Endothelial cell (in vitro differentiated cells): ENCODE measurements at regions not wholly inside any gene's neighbourhood (a gene's known extent, or its start where the extent isn't known, plus 50 kb on each side); places are given as distances from the start of the nearest gene placed in this dataset.

Experiments
- DNase-seq: peaks from one replicate; pipeline ENCODE4 v3.0.0; 2021; ENCODE audit warnings: low spot score
- H3K27ac Mint-ChIP-seq: one replicate; pipeline ENCODE4 v1.8.0; 2021; ENCODE audit warnings: mixed read lengths, inconsistent platforms; ENCODE audit not compliant: unreplicated experiment
- H3K27me3 Mint-ChIP-seq: one replicate; pipeline ENCODE4 v1.8.0; 2021; ENCODE audit warnings: mild to moderate bottlenecking, moderate library complexity, mixed read lengths, inconsistent platforms; ENCODE audit not compliant: unreplicated experiment
- H3K36me3 Mint-ChIP-seq: one replicate; pipeline ENCODE4 v1.8.0; 2021; ENCODE audit warnings: mild to moderate bottlenecking, low read depth, mixed read lengths, inconsistent platforms; ENCODE audit not compliant: unreplicated experiment
- H3K4me1 Mint-ChIP-seq: one replicate; pipeline ENCODE4 v1.8.0; 2021; ENCODE audit warnings: mild to moderate bottlenecking, mixed read lengths, inconsistent platforms; ENCODE audit not compliant: unreplicated experiment
- H3K4me3 Mint-ChIP-seq: one replicate; pipeline ENCODE4 v1.8.0; 2021; ENCODE audit warnings: mild to moderate bottlenecking, mixed read lengths, inconsistent platforms; ENCODE audit not compliant: unreplicated experiment
- H3K9me3 Mint-ChIP-seq: one replicate; pipeline ENCODE4 v1.8.0; 2021; ENCODE audit warnings: mixed read lengths, inconsistent platforms; ENCODE audit not compliant: unreplicated experiment
- CTCF ChIP-seq: fragments of 200-600 bp; sonication (generic); IDR thresholded peaks from one replicate; pipeline ENCODE4 v1.5.0; 2021; ENCODE audit warnings: antibody characterized with exemption; ENCODE audit not compliant: unreplicated experiment

- no peaks in the 10 kb centered on the region for H3K36me3 Mint-ChIP-seq
- H3K27ac Mint-ChIP-seq = no peak overlapping the region
- no peak for TF ChIP-seq CTCF
- H3K27me3 Mint-ChIP-seq = no peaks in the 10 kb centered on the region
- no peak for DNase-seq
- no peak overlapping the region for H3K4me3 Mint-ChIP-seq
- H3K9me3 Mint-ChIP-seq = no peaks in the 10 kb centered on the region
- no peaks in the 10 kb centered on the region for H3K4me1 Mint-ChIP-seq
These were observed 336.6 kb downstream of the EN1 start for GRCh38 chr2:118510807-118511206.

GRCh38 chr2:118509319-118510004, 338.0 kb downstream of the EN1 start:
- no peaks in the 10 kb centered on the region for H3K27me3 Mint-ChIP-seq

GRCh38 chr2:118508282-118508681, 339.2 kb downstream of the EN1 start:
- no peak for DNase-seq
- Mint-ChIP-seq H3K9me3 (no peaks in the 10 kb centered on the region), H3K4me1 (no peaks in the 10 kb centered on the region), H3K27me3 (no peaks in the 10 kb centered on the region), H3K4me3 (no peak overlapping the region), H3K27ac (no peak overlapping the region), H3K36me3 (no peaks in the 10 kb centered on the region)
- no peak for TF ChIP-seq CTCF

More at GRCh38 chr2:118509319-118510004, 338.0 kb downstream of the EN1 start:
- Mint-ChIP-seq H3K9me3 (no peaks in the 10 kb centered on the region), H3K4me3 (no peak overlapping the region), H3K27ac (no peak overlapping the region), H3K4me1 (no peaks in the 10 kb centered on the region), H3K36me3 (no peaks in the 10 kb centered on the region)
- TF ChIP-seq CTCF = no peak
- no peak for DNase-seq

DNA sequence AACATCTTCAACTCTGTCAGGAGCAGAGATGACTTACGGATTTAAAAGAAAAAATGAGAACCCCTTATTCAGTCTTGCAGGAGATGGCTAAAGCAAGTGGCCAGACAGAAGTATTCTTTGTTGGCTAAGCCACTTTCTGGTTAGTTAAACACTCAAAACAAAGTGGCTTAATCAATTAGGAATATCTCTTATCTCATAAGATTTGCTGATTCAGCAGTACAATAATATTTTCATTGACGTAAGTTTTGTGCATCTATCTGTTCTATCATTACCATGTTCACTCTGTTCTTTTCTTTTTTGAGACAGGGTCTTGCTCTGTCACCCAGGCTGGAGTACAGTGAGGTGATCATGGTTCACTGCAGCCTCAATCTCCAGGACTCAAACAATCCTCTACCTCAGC, 342.0 kb downstream of the EN1 start:
- no peak overlapping the region for H3K4me3 Mint-ChIP-seq
- H3K27me3 Mint-ChIP-seq = peaks cover 2% of the 10 kb centered on the region
- H3K4me1 Mint-ChIP-seq = no peaks in the 10 kb centered on the region
- H3K27ac Mint-ChIP-seq = no peak overlapping the region
- no peak for DNase-seq
- TF ChIP-seq CTCF = no peak
- no peaks in the 10 kb centered on the region for H3K36me3 Mint-ChIP-seq
- H3K9me3 Mint-ChIP-seq = no peaks in the 10 kb centered on the region

DNA sequence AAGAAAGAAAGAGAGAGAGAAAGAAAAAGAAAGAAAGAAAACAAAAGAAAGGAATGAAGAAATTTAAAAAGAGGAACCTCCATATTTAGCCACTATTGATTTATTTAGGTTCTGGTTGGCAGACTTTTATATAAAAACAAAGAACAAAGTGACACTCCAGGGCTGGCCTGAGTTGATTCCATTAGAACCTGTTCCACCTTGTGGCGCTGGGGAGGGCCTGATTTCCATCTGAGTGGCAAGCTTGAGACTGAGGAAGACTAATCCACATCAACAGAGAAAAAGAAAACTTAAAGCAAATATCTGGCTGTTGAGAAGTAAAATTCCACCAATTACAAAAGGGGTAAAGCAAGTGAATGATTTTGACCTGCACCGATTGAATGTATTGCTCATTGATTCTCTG, 345.3 kb downstream of the EN1 start:
- no peaks in the 10 kb centered on the region for H3K9me3 Mint-ChIP-seq
- H3K4me1 Mint-ChIP-seq = no peaks in the 10 kb centered on the region
- H3K27me3 Mint-ChIP-seq = peaks cover 2% of the 10 kb centered on the region
- no peak overlapping the region for H3K27ac Mint-ChIP-seq
- no peak for DNase-seq
- no peaks in the 10 kb centered on the region for H3K36me3 Mint-ChIP-seq
- TF ChIP-seq CTCF = no peak
- no peak overlapping the region for H3K4me3 Mint-ChIP-seq
